HG03196 (cell line): ENCODE measurements at regions not wholly inside any gene's neighbourhood (a gene's known extent, or its start where the extent isn't known, plus 50 kb on each side); places are given as distances from the start of the nearest gene placed in this dataset.

Experiments
- ATAC-seq: cut with Tn5 transposase; IDR thresholded peaks from one replicate; pipeline ENCODE4 v1.9.1; 2021; ENCODE audit not compliant: unreplicated experiment

DNA sequence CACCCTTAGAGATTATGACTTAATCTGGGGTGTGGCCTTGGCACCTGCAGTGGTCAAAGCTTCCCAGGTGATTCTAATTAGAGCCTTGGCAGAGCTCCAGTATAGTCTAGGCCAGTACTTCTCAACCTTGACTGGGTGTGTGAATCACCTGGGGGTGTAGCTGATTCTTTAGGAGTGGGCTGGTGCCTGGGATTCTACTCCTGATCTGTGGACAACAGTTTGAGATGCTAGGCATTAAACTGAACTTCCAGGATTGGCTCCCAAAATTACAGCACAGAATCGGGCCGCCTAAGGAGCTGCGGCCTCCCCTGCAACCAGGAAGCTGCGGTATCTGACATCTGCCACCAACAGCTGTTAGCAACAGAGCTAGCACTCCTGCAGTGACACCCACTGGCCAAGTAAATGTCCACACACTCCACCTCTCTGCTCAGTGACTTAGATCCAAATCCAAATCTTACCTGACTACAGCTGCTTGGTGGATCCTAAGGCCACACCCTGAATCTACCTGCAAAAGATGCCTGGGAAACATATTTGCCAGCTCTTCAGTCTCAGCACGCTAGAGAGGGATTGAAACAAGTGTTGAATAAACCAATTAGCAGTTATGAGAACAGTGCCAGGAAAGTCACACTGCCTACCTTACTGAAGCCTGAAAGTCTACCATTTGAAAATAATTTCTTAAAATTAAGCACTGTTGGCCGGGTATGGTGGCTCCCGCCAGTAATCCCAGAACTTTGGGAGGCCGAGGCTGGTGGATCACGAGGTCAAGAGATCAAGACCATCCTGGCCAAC, 126.7 kb downstream of the UNC5CL start:
- peak; percentile 93 for ATAC-seq

GRCh38 chr6:40910260-40910893, 128.6 kb downstream of the UNC5CL start:
- ATAC-seq, result no peak

- ATAC-seq, result no peak
These were observed 129.2 kb downstream of the UNC5CL start for GRCh38 chr6:40909811-40910210.

DNA sequence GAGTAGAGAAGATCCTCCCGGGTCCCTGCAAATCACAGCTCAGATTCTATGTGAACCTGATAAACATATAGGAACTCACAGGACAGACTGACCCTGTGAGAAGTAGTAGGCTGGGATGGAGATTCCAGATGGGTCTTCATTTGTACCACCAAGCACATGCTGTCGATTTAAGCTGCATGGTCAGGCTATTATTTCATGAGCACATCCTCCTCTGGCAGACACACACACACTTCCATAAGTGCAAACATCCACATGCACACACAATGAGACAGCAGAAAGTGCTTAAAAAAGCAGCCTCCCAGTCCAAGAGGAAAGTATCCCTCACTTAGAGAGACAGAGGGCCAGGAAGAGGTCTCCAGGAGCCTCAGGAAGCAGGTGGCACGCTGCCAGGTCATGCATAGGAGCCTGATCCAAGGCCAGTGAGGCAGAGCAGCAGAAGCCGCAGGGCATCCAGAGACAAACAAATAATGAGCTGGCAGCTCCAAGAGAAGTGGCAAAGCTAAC, 131.8 kb downstream of the UNC5CL start:
- ATAC-seq, result no peak

- ATAC-seq, result no peak
These were observed 132.3 kb downstream of the UNC5CL start for GRCh38 chr6:40906759-40907158.

- no peak for ATAC-seq
These were observed 134.3 kb downstream of the UNC5CL start for GRCh38 chr6:40904583-40905194.

GRCh38 chr6:40903456-40903855, 135.6 kb downstream of the UNC5CL start:
- no peak for ATAC-seq

DNA sequence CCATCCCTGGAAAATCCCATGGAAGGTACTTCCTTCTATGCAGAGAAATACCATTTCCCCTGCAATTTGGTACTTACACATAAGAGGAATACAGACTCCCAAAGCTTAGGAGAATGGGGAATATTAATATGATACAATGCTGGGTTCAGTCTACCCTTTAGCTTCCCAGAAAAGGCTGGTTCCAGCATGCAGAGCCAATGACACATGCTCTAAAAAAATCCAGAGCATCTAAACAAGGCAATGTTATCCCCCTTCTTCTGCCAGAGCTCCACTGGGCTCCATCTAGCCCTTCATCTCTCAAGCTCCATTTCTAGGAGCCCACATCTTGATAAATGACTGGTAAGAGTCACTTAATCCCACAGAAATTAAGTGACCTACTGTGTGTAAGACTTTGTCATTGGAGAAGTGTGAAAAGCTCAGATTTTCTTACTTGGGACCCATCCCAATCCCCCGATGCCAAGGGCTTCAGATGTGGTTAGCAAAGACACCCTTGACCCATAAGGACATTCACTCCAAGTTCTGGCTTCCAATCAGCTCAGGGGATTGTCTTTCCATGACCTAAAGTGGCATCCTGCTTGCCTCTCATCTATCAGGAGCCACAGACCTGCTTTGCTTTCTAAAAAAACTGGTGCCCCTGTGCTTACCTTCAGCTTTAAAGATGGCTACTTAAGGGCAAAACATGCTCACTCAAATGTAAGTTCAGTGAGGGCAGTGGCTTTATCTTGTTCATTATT, 137.5 kb downstream of the UNC5CL start:
- ATAC-seq, result no peak

DNA sequence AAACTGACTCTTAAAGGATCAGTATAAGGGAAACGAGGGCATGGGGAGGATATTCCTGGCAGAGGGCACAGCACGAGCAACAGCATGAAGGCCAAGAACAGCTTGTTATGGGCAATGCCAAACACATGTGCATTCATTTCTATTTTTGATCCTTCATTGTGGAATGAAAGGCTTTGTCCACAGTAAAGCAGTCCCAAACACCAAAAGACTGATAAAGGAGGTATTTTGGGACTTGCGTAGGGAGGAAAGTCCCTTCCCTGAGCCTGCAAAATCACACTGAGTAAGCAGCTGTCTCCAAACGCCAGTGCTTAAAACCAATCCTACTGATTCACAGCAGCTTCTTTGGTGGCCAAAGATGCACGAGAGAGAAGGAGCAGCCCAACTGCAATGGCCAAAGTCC, 138.2 kb downstream of the UNC5CL start:
- ATAC-seq, result no peak

DNA sequence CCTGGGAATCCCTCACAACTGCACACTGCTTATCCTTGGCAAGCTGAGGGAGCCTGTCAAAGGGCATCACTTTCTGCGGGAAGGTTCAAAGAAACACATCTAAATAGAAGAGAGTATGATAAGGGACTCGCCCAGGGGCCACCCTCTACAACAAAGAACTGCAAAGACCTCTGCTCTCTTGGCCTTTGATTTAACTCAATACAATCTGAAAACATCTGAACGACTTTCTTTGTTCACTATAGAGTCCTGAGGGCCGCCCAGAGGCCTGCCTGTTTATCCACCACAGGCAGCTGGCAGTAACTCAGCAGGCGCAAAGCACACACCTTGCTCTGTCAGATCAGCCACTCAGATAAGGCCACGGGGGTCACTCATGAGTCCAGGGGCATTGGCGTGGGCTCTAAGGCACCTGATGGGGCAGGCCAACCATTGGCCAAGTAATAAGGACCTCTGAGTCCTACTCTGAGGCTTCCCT, 139.3 kb downstream of the UNC5CL start:
- no peak for ATAC-seq

GRCh38 chr6:40898073-40898472, 140.9 kb downstream of the UNC5CL start:
- ATAC-seq, result no peak

DNA sequence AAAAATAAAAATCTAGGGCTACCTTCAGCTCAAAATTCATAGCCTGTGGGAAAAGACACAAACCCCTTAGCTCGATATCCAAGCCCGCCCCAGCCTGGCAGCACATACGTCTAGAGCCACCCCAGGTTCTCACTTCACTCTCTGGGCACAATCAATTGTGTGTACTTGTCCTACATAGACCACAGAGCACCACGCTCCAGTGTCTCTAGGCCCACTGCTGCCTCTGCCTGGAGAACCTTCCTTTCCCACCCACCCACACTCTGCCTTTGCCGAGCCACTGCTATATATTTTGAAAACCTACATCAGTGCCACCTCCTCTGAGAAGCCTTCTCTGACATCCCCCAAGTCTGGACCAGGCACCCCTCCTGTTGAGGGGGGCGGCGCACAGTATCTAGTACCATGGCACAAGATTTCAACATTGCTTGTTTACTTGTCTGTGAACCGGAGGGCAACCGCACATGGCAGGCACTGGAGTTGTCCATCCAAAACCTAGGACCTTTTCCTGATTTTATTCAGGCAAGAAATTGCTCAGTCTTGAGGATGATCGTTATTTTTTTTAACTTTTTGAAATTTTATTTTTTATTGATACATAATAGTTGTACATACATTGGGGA, 141.5 kb downstream of the UNC5CL start:
- no peak for ATAC-seq

DNA sequence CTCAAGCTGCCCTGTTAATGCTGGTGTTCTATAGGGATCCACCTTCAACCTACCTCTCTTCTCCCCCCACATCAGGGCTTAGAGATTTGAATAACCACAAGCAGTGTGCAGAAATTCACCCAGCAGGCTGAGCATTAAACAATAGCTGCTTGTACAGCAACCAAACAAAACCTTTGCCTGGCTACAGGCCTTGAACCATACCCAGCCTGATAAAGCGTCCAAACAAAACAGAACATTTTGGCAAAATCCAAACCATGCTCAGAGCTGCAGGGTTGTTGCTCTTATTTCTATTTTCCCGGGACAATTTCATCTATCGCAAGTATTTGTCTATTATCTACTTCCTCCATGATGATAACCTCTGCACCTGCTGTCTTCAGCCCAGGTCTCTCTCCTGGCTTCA, 142.3 kb downstream of the UNC5CL start:
- no peak for ATAC-seq

GRCh38 chr6:40894962-40895799, 143.8 kb downstream of the UNC5CL start:
- ATAC-seq, result no peak

DNA sequence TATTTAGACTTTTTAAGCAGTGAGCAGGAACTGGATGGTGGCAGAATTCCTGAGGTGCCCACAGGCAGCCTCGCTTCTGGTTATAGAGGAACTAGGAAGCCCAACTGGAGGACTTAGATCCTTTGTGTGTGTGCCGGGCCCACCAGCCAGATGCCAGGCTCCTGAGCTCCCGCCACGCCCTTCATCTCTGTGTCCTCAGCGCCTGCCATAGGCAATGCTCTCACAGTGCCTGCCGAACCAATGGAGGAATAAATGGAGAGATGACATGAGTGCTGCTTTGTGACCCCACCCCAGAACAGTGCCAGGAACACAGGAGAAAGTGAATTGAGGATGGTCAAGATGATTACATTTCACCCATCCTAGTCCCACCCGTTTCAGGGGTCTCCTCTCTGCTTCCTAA, 146.0 kb downstream of the UNC5CL start:
- no peak for ATAC-seq

GRCh38 chr6:40892223-40892622, 146.8 kb downstream of the UNC5CL start:
- no peak for ATAC-seq

GRCh38 chr6:40891686-40892085, 147.3 kb downstream of the UNC5CL start:
- no peak for ATAC-seq

- ATAC-seq, result no peak
These were observed 147.9 kb downstream of the UNC5CL start for GRCh38 chr6:40891131-40891530.

GRCh38 chr6:40889137-40889832, 149.7 kb downstream of the UNC5CL start:
- no peak for ATAC-seq
